Hematopoietic multipotent progenitor cell treated with erythropoietin and hydrocortisone succinate and interleukin-3 and kit ligand, for 15 days (in vitro differentiated cells): ENCODE measurements at regions not wholly inside any gene's neighbourhood (a gene's known extent, or its start where the extent isn't known, plus 50 kb on each side); places are given as distances from the start of the nearest gene placed in this dataset.

ENCODE experiments used
- DNase-seq: peaks from one replicate; pipeline ENCODE4 v3.0.0-alpha.2; 2015; ENCODE audit warnings: low spot score

DNA sequence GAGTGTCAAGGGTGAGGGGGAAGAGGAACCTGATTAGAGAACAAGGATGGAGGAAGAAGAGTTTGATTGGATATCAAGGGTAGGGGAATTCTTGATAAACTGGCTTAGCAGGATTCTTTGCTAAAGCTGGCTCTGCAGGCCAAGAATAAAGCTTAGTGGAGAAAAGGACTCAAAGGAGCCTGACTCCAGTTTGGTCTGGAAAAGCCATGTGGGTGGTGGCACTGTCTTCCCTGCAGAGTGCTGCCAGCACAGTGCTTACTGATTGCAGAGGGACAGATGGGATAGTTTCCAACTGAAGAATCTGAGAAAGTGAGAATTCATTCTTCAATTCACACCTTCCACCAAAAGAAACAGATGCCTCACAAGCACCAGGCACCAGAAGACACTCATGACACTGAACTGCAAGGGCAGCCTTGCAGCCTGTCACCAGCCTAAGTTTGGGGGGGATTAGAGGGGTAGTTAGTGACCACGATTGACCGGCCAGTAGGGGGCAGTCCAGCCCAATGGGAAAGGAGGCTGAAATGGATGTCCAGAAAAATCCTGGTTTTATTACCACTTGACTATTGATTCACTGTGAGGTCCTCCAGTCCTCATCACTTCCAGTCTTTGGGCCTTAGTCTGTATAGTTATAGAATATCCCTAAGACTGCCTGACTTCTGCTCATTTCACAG, 334.5 kb downstream of the SMAD2 start:
- peak; percentile 7 for DNase-seq

DNA sequence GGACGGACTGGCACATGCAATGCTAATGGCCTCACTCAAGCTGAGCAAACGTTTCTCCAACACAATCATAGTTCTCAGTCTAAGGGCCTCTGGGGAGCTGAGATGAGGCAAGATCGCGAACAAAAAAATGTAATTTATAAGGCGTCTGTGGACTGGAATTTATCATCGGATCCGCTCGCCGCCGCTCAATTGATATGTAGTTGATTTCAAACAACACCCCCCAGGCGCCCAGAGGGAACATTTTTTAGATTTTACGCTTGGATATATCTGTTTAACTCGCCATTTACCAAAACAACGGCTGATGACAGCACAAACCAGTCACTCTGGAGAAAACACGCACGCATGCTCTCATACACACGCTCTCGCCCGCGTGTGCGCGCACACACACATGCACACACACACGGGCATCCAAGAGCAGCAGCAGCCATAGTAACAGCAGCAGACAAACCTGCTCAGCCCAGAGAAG, 335.8 kb downstream of the SMAD2 start:
- DNase-seq: no peak

DNA sequence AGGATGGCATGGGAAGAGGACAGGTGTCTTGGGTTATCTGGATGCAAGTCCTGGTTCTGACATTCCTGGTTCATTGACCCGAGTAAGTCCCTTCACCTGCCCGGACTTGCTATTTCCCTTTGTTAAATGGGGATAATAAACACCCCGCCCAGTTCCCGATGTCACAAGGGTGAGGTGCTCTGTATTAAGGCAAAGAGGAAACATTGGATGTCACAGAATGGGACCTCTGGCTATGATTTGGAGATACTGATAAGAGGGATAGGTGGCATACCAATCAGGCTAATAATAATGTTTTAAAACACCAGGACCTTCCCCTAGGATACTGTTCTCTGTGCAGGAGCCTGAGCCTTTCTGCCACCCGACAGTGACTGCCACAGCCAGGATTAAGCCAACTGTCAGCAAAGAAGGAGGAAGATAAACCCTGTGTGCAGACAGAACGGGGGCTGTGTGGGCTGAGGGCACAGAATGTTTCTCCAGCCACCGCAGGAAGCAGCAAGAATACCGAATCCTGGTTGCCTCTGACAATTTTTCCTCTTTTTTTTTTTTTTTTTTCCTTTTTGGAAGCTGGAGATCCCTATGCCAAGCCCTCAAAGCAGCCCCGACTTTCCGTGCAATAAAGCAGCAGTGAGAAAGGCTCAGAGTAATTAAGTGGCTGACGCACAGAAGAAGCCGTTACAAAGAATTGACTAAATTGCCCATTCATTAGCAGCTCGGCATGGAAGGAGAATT, 336.6 kb downstream of the SMAD2 start:
- DNase-seq: no peak

DNA sequence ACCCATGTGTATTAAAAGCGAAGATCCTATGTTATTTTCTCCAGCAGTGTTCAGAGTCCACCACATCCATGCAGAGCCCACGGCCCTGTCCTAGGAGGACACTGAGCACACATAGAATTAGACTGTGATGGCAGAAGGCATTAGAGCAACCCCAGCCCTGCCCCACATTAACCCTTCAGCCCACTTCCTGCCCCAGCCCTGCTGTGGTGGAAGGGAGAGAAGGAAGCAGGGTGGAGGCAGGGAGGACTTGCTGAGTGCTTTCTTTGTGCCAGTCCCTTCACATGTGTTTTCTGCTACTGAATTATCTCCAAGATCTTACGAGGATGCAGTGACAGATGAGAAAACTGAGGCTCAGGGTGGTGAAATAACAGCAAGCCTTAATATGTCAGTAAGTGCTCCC, 339.0 kb downstream of the SMAD2 start:
- DNase-seq: no peak

DNA sequence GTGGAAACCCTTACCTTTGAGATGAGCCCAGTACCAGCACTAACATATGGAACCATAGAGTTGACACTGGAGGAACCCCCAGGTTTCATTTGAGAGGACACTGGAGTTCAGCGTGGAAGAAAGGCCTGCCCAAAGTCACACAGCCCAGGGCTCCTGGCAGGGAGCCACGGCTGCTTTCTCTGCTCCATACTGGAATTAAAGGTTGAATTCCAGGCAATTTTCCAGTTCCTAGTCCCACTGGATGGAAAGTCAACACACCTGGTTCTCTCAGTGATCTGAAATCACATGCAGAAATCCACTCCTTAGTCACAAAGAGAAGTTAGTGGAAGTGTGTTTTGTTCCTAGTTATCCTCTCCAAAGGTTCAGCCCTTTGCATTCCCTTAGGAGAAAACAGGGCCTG, 336.1 kb upstream of the SKOR2 start:
- no peak for DNase-seq

DNA sequence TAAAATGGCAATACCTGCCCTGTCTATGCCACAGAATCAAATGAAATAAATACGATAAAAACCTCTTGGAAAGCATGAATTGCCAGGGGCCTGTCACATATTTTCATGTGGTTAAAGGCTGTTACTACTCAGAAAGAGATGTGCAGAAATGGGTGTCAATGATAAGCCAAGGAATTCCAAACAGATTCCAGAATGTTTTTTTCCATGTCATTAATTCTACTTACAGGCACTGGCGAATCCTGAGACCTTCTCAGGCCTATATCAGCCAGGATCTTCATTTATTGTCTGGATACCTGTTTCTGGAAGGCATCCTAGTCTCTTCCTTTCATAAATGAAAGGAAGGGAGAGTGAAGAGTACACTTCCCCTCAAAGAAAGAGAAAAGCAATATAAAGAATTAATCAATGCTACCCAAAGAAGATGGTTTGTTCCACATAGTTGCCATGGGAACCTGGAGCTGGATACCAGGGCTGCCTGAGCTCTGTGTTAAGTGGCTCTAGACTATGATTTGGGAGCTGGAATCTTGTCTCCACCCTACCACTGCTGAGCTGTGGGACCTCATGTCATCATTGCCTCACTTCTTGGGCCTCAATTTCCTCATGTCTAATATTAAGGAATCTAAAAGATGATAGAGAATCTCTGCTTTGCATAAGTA, 335.1 kb upstream of the SKOR2 start:
- DNase-seq: no peak

DNA sequence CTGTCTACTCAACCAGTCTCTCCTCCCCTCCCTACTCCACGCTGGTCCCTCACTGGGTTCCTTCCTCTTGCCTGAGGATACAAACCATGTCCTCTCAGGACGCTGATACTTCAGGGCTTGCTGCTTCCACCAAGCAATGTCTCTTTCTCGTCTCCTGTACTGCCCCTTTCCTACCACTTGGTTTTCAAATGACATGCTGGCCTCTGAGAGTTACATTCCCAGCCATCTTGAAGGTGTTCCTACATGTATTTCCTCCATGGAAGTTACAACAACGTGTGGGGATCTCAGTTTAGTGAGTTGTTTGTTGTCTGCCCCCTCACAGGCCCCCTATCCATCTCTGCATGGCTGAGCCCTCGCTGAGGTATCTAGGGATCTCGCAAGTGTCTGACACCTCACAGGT, 334.5 kb upstream of the SKOR2 start:
- no peak for DNase-seq

DNA sequence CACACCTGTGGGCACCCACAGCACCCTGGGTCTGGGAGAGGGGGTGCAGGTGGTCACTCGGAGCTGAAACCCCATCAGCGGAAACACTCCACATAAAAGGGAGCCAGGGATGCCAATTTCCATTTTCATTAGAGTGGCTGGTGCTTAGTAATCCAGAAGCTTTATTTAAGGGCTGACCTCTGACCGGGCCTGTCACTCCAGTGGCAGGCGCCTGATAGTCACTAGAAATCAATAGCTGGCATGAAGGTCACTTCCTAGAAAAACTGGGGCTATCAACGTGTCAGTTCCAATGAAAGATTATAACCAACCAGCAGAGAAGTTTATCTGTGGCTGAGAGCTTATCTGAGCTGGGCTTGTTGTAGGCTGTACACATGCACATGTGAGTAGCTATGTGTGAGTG, 333.7 kb upstream of the SKOR2 start:
- DNase-seq: no peak

DNA sequence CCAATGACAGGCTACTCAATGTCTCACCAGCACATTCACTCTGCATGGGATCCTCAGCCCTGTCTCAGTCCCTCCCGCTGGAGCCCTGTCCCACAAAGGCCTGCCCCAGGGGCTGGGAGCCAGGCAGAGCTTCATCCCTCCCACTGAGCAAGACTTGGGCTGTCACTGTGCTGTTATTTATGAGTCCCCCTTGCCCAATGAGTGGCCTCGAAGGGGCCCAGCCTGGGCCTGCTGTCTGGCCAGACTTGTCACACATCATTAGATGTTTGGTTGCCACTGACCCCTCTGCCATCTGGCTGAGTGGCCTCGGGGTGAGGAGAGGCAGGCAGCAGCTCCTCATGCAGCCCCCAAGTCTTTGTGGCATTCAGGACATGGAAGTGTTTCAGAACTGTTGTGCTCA, 330.6 kb upstream of the SKOR2 start:
- no peak for DNase-seq

DNA sequence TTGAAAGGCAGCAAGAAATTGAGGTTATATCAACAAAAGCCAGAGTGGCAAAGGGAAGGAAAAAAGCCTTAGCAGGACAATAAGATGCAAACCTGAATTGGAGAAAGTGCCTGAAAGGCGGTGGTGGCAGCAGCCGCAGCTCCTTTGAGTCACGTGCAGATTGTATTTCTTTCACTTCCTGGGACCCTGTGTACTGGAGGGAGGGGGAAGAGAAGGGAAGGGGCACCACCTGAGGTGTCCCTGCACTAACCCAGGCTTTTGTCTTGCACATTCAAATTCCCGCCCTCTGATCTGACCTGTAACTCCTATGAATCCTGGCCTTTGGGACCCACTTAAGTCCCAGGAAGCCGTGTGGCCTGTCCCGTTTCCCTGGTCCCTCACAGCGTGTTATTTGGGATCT, 326.1 kb upstream of the SKOR2 start:
- DNase-seq: no peak

DNA sequence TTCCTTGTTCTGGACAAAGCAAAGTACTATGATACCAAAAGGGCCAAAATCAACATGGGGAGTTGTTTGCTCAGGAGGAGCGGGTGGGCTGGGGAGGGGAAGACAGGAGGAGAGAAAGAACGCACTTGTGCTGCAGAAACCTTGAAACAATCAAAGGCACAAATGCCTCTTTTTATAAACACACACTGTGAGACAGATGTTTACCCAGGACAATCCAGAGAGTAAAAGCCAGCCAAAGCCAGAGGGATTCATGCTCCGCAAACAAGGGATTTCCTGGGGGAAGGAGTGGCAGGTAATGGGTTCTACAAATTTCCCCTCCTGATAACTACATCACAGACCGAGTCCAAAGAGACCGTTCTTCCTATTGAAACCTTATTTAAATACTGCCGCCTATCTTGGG, 323.5 kb upstream of the SKOR2 start:
- no peak for DNase-seq

DNA sequence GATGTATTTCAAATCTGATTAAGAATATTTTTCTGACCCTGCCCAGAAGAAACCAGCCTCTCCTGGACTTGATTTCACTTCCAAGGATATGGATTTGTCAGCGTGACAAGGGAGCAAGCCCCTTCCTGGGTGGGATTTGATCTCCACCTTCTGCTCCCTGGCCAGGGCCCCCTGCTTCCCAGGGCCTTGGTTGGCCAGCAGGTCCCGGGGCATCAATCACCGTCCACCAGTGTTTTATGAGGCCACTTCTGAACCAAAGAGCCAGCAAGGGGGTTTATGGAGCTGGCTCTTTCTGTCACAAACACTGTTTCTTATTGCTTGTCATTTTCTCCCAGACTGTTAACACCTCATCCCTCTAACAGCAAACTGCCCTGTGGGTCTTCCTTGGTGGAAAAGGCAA, 320.5 kb upstream of the SKOR2 start:
- no peak for DNase-seq

DNA sequence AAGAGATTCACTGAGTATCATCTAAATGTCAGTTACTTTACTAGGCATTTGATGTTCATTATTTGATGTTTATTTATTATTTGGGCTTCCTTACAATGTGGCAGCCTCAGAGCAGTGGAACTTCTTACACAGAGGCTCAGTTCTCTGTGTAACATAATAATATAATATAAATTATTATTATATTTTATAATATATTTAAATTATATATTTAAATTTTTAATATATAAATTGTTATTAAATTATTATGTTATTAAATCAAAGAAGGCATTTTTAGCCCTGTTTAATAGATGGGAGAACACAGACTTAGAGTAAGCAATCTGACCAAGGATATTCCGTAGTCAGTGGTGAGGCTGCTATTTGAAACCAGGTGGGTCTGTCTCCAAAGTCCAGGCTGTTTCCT, 315.3 kb upstream of the SKOR2 start:
- DNase-seq: no peak

DNA sequence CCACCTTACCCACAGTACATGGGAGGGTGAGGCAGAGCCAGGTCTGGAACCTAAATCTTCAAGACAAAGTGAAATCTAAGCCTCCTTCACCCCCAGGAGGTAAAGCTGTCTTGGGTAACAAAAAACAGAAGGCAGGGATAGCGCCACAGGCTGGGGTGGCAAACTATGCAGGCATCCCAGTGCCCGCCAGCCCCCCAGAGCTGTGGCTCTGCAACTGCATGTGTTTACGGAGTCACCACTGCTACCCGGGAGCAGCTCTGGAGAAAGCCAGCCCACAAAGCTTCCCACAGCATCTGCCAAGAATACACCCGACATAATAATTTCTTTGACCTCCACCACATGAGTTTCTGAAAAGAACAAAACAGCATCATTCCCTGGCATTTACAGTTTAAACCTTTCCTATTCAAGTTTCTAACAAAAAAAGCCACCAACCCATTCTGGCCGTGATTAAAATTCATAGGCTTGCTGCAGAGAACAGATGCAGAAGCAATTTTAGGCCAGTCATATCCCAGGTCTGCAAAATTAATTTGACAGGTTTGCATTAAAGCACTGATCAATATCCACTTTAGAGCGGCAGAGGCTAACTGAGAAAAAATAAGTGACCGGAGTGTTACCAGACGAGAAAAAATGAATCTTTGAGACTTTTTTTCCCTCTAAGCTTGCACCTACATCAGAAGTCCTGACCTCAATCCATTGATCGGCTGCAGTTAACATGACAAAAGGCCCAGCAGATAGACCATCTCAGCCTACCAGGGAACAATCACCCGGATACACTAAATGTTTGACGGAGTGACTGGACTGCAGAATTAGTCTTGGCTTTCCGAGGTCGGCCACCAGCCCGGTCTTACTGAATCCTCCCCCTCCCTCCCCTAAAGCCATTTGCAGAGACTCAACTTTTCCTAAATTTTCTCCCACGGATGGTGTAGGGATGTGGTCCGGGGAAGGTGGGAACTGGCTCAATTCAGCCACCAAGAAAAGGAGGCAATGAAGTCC, 309.6 kb upstream of the SKOR2 start:
- DNase-seq: no peak

DNA sequence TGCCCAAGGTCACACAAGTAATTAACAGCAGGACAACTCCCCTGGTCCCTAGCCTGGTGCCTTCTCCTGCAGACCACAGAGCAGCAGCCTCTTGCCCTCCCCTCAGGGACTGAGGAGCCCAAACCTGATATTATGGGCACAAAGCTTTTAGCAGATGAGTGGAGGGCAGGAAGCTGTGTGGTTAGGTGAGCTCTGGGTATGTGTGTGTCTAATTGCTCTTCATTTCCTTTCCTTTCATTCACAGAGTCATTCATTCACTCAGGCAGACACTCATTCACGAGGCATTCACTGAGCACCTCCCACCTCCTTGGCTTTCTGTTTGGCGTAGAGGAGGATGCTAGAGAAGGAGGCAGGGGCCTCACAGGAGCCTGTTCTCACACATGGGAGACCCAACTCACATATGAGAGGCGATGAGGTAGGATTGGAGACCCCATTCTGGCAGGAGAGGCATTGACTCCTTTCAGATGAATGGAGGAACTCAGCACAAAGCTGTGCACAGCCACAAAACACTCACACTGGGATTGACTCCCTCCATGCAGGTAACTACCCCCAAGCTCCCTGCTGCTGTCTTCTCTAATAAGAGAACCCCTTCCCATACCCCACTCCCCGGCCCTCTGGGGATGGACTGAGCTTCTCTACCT, 306.8 kb upstream of the SKOR2 start:
- no peak for DNase-seq

DNA sequence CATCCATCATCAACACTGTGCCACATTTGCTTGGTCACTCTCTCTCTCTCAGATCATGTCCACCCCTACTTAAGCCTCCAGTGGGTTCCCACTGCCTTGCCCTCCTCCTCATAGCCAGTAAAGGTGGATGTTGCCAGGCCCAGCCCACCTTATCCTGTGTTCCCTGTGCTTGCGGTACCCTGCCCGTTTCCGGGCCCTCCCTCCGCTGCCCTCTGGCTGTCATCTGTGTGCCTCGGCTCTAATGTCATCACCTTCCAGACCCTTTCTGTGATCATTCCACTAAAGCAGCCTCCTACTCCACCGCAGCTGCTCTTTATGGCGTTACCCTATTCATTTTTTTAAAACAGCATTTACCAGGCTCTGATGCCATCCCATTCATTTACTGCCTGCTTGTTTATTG, 305.7 kb upstream of the SKOR2 start:
- no peak for DNase-seq

DNA sequence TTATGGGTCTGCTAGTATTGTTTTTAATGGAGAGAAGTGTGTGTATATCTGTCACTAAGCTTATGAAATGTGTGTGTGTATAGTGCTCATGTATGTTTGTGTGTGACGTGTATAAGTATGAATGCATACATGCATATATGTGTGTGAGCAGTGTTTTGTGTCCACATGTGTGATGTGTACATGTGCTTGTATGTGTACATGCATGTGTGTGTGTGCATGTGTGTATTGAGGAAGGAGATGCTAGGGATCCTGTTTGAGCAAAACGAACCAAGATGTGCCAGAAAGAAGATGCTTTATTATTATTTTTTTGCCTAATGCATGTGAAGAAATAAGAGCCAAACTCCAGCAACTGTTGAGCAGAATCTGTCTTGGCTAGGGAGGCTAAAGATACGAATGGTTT, 301.3 kb upstream of the SKOR2 start:
- no peak for DNase-seq

DNA sequence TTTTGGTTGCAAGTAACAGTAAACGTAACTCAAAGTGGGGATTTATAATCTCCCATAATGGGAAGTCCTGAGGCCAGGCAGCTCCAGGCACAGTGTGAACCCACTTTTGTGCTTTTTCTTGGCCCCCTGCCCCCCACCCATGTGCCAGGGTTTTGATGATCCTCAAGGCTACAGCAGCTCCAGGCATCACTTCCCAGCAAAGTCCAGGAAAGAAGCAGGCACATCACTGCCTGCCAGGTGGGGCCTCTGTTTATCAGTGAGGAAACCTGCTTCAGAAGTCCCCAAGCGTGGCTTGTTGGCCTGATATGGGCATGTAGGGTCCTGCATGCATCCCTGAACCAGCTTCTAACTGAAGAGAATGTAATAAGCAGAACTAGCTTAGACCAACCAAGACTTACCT, 299.2 kb upstream of the SKOR2 start:
- no peak for DNase-seq

DNA sequence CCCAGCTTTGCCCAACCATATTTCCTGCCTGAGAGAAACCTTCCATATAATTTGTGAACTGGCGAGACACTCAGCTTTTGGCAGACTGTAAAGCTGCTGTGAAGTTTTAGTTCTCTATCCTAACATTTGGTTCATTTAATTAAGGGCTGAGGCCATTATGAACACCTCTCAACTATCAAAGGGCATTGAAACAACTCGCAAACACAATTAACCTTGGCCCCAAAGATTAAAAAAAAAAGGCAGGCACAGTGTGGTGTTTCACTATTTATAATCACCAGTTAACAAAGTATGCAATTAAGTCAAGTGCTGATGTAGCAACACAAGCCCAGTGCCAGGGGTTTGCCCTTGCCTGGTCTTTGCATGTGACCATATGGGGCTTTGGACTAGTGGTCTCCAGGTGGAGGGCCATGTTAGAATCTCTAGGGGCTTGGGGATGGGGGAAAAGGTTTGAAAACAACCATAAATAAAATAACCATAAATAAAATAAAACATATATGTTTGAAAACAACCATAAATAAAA, 297.6 kb upstream of the SKOR2 start:
- DNase-seq: no peak

DNA sequence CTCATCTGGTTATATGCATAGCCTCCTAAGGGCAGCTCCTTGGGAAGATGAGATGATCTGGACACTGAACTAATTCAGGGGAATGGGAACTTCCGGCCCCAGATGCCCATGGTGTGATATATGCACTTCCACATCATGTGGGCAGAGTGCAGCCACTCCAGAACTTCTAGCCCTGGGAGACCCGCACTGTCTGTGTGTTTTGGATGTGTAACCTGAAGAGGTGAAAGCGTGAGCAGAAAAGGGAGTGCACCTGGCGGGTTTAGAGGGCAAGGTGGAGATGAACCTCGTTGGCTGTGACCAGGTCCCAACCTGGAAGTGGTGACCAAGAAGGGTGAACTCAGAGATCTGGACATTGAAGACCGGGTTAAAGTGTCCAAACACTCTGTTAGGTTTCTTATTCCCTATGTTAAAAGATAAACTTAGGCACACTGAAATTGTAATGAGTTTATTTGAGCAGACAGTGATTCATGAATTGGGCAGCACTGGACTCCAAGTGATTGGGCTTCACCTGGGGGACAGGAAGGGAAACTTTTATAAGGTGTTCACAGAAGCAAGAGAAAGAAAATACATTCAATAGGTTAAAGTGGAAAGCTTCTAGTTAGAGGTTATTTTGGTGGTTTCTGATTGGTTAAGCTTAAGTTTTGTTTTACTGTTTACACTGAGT, 296.2 kb upstream of the SKOR2 start:
- no peak for DNase-seq

DNA sequence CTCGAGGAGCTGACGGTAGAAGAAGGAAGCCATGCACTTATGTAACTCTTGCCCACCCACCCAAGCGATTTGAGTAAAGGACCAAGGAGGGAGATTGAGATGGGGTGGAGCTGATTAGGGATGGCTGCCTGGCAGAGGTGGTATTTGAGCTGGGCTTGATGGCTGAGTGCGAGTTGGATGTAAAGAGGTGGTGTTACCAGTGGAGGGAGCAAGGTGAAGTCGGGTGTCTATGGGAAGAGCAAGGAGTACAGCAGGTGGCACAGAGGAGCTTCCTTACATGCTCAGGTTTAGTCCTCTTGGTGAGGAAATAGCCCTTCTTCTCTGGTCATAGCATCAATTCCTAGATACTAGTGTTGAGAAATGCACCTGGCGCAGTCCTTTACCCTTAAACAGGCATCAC, 294.2 kb upstream of the SKOR2 start:
- no peak for DNase-seq
